Pancreas (tissue), 10 donors: ENCODE measurements at regions not wholly inside any gene's neighbourhood (a gene's known extent, or its start where the extent isn't known, plus 50 kb on each side); places are given as distances from the start of the nearest gene placed in this dataset.

Experiments
- ATAC-seq, 4 donors: fragments of 200-7000 bp; cut with Tn5 transposase; one replicate each; pipeline versions ENCODE4 v1.8.0 to v1.9.1; 2020; ENCODE audit warnings: mild to moderate bottlenecking in 4 of 4, moderate library complexity in 4 of 4
- DNase-seq, 6 donors: peaks; one replicate each; pipeline ENCODE4 v3.0.0-alpha.2; 2020
- FAIRE-seq: peaks from 2 replicates; lab custom pipeline; 2012; peaks lifted over from hg19 to GRCh38; lab: Jason Lieb, UNC
- H3K27ac ChIP-seq, 4 donors: fragments of 200-600 bp; sonication (generic); 1 replicate in 3 of 4; 2 replicates in 1 of 4; pipeline versions ENCODE4 v1.5.0 to v1.8.0; 2020
- H3K27me3 ChIP-seq, 4 donors: fragments of 200-600 bp; one replicate each; pipeline ENCODE4 v1.8.0; 2021
- H3K36me3 ChIP-seq, 3 donors: fragments of 200-600 bp; sonication (generic) in 1 of 3; one replicate each; pipeline versions ENCODE4 v1.5.0 to v1.8.0; 2020 to 2021
- H3K4me1 ChIP-seq, 3 donors: fragments of 200-600 bp; one replicate each; pipeline ENCODE4 v1.8.0; 2021
- H3K4me3 ChIP-seq, 4 donors: fragments of 200-600 bp; sonication (generic) in 2 of 4; one replicate each; pipeline versions ENCODE4 v1.5.0 to v1.8.0; 2020 to 2021
- H3K9me3 ChIP-seq, 4 donors: fragments of 200-600 bp; one replicate each; pipeline ENCODE4 v1.8.0; 2021
- WGBS, 2 donors: extraction: QIAGEN DNeasy Blood & Tissue Kit; methylation state at CpG; one replicate each; pipeline ENCODE4 v1.1.7; 2013; 5-methylcytosine and 5-hydroxymethylcytosine counted together
- intact Hi-C, 3 donors: fragments of 100-400 bp; cut with DNase I; formaldehyde crosslinking; loops; one replicate each; pipeline versions ENCODE4 v1.11.1 to v1.14.2; 2022
- TF ChIP-seq, protein P1 (sequence below), 4 donors: fragments of 200-600 bp; sonication (generic) in 3 of 4; IDR thresholded peaks; one replicate each; pipeline versions ENCODE4 v1.5.0 to v1.8.0; 2021; ENCODE audit warnings: antibody characterized with exemption in 4 of 4
- donor health status: healthy with polysubstance abuse.
- donor health status: DM: no; HTN: no; CAD: no; lungs with moderate emphysema.
- donor health status: DM: no; HTN: no; CAD: no.
- donor health status: control.
- donor health status: control.
- donor health status: Bipolar disorder and iron deficiency.
- donor health status: DM: yes; HTN: yes; CAD: no.
- donor health status: DM: no; HTN: no; CAD: no.
- donor health status: DM: no; HTN: no; CAD: no.
- donor health status: DM: yes; HTN: yes; CAD: no.

- intact Hi-C loops, result no loop called here
- Histone ChIP-seq H3K27ac (no peak overlapping the region), H3K9me3 (no peaks in the 10 kb centered on the region), H3K4me3 (no peak overlapping the region), H3K36me3 (no peaks in the 10 kb centered on the region), H3K27me3 (no peaks in the 10 kb centered on the region), H3K4me1 (no peaks in the 10 kb centered on the region)
- 93 to 96% methylated on average over 1 of the region's 1 CpG for WGBS, 2 donors
- TF ChIP-seq, protein P1, sequence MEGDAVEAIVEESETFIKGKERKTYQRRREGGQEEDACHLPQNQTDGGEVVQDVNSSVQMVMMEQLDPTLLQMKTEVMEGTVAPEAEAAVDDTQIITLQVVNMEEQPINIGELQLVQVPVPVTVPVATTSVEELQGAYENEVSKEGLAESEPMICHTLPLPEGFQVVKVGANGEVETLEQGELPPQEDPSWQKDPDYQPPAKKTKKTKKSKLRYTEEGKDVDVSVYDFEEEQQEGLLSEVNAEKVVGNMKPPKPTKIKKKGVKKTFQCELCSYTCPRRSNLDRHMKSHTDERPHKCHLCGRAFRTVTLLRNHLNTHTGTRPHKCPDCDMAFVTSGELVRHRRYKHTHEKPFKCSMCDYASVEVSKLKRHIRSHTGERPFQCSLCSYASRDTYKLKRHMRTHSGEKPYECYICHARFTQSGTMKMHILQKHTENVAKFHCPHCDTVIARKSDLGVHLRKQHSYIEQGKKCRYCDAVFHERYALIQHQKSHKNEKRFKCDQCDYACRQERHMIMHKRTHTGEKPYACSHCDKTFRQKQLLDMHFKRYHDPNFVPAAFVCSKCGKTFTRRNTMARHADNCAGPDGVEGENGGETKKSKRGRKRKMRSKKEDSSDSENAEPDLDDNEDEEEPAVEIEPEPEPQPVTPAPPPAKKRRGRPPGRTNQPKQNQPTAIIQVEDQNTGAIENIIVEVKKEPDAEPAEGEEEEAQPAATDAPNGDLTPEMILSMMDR (IDR thresholded peaks at IDR 0.05), result no peak
- DNase-seq (no peak), ATAC-seq (no peak), FAIRE-seq (no peak)
These were observed 489.5 kb upstream of the PKN2 start for GRCh38 chr1:88194542-88194941.

DNA sequence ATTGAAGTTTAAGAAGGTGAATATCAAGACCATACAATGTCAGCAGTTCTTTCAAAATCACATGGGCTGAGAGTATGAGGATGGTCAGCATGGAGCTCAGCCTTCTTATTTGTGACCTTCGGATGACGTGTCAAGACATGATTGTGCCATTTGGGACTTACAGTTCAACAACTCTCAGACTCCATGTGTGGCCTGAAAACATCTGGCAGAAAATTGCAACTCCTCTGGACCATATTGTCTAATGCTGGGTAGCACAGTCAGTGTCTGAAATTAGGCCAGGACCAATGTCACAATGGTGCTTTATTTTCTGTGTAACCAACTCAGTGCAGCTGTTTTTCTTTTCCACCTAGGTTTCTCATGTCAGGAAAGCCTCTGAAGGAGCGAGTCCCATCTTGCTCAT, 483.5 kb upstream of the PKN2 start:
- Histone ChIP-seq H3K27ac (no peak overlapping the region), H3K36me3 (no peaks in the 10 kb centered on the region), H3K9me3 (no peaks in the 10 kb centered on the region), H3K27me3 (no peaks in the 10 kb centered on the region), H3K4me3 (no peak overlapping the region), H3K4me1 (no peaks in the 10 kb centered on the region)
- no peak for ATAC-seq
- 87 to 91% methylated on average over 3 of the region's 3 CpGs for whole genome bisulfite sequencing, 2 donors
- no peak for FAIRE-seq
- no peak for DNase-seq
- intact Hi-C loops, result no loop called here
- TF ChIP-seq, protein P1 (IDR thresholded peaks at IDR 0.05), result no peak

DNA sequence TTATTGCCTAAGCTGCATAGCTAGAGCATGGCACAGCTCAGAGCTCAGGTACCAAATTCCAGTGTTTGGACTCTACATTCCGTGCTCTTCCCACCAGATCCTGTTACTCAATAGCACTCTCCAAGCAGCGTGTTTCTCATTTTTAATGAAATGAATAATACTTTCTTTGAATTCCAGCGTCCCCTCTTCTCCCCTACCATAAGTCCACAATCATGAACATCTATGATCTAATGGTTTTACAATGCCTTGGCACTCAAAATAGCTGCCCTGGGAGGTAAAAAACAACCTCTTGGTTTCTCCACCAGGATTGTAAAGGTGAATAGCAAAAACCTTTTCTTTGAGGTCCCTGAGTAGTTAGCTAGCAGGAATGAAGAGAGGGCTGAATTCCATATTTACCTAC, 480.0 kb upstream of the PKN2 start:
- Histone ChIP-seq H3K36me3 (no peaks in the 10 kb centered on the region), H3K4me3 (no peak overlapping the region), H3K27me3 (no peaks in the 10 kb centered on the region), H3K4me1 (no peaks in the 10 kb centered on the region), H3K27ac (no peak overlapping the region), H3K9me3 (no peaks in the 10 kb centered on the region)
- ATAC-seq (no peak), FAIRE-seq (no peak), DNase-seq (no peak)
- 54 to 56% methylated on average over 3 of the region's 3 CpGs for WGBS, 2 donors
- TF ChIP-seq, protein P1 (IDR thresholded peaks at IDR 0.05), result no peak
- intact Hi-C loops, result no loop called here

- ATAC-seq (no peak), FAIRE-seq (no peak)
- no peak overlapping the region for H3K27ac ChIP-seq
These were observed 479.4 kb upstream of the PKN2 start for GRCh38 chr1:88204612-88205167.

GRCh38 chr1:88208389-88208788, 475.7 kb upstream of the PKN2 start:
- Histone ChIP-seq H3K4me3 (no peak overlapping the region), H3K9me3 (no peaks in the 10 kb centered on the region), H3K4me1 (no peaks in the 10 kb centered on the region), H3K36me3 (no peaks in the 10 kb centered on the region), H3K27ac (no peak overlapping the region), H3K27me3 (no peaks in the 10 kb centered on the region)
- TF ChIP-seq, protein P1 (IDR thresholded peaks at IDR 0.05), result no peak
- intact Hi-C loops, result no loop called here
- WGBS, 2 donors, result 23 to 28% methylated on average over 1 of the region's 1 CpG
- ATAC-seq (no peak), DNase-seq (peak in 1 of 6 donors; percentile 28), FAIRE-seq (no peak)

More at GRCh38 chr1:88204612-88205167, 479.4 kb upstream of the PKN2 start:
- no peak overlapping the region for H3K4me3 ChIP-seq
- no peaks in the 10 kb centered on the region for H3K4me1 ChIP-seq
- no peaks in the 10 kb centered on the region for H3K9me3 ChIP-seq
- 83 to 89% methylated on average over 1 of the region's 1 CpG for WGBS, 2 donors
- H3K27me3 ChIP-seq, result no peaks in the 10 kb centered on the region
- H3K36me3 ChIP-seq, result no peaks in the 10 kb centered on the region
- intact Hi-C loops, result no loop called here
- no peak for DNase-seq
- TF ChIP-seq, protein P1 (IDR thresholded peaks at IDR 0.05), result no peak
